ENCODE measurements at regions not wholly inside any gene's neighbourhood (a gene's known extent, or its start where the extent isn't known, plus 50 kb on each side); places are given as distances from the start of the nearest gene placed in this dataset.

- TF ChIP-seq CTCF (conservative IDR thresholded peaks at IDR 0.05) (no peak), EZH2 (IDR thresholded peaks at IDR 0.05; ENCODE audit: low read depth) (no peak)
Measured at GRCh38 chr17:77461277-77462057, 320.7 kb downstream of the SEC14L1 start.
